ENCODE measurements at regions not wholly inside any gene's neighbourhood (a gene's known extent, or its start where the extent isn't known, plus 50 kb on each side); places are given as distances from the start of the nearest gene placed in this dataset.
"Not testable (repeated sequence)": the region's sequence is repeated elsewhere in the genome, so short reads cannot be mapped to it uniquely, and the experiment has no call there.

DNA sequence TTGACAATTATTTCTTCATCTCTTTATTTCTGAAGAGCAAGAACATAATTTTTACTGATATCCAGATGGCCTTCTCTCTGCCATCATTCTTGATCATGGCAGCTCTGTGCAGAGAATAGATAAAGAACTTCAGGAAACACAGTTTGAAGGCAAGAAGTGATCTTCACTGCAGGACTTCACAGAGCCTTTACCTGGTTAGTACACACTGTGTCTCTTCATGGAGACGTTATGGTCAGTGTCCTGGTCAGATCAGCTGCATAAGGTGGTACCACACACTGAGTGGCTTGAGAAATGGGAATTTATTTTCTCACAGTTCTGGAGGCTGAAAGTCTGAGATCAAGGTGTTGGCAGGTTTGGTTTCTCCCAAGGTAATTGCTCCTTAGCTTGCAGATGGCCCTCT lies 129.5 kb downstream of the UTP18 start:
- DNase-seq: no peak

DNA sequence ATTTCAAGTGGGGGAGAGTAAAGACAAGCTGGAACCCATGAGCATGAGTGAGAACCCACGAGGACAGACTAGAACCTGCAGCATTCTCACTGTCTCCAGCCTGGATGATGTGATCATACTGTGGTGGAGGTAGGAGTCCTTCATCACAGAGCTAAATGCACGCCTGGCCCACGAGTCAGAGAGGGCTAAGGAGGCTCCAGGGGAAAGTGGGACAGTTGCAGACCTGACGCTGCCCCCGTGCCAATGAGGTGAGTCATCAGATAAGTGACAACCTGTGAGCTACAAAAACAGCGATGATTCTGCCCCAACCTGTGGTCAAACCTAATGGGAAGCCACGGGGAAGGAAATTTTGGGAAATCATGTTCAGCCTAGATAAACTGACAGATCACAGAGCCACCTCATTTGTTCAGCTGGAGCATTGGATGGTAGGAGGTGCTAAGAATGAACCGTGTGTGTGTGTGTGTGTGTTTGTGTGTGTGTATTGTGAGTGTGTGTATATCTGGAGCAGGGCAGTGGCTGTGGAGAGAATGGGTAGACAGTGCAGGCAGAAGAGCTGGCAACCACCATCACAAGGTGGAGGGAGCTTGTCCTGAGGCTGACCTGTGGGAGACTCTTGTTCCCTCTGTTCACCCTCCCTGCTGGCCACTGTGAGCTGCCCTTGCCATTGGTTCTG lies 131.8 kb downstream of the UTP18 start:
- peak; percentile 55 for DNase-seq

DNA sequence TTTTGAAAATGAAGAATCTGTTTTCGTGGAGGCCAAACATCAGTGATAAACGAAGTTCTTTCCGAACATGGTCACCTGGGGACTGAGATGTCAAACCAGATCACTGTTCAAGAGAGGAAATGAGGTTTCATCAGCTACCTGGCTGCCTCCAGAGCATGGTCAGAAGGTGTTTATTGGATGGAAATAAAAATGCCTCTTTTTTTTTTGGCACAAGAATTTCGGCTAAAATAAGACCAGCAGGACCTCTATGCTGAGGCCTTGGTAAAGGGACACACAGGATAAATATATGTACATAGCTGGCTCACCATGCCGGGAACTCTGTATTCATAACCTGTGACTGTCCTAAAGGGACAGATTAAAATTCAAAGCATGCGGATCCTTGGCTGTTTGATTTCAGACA lies 135.3 kb downstream of the UTP18 start:
- DNase-seq: no peak

DNA sequence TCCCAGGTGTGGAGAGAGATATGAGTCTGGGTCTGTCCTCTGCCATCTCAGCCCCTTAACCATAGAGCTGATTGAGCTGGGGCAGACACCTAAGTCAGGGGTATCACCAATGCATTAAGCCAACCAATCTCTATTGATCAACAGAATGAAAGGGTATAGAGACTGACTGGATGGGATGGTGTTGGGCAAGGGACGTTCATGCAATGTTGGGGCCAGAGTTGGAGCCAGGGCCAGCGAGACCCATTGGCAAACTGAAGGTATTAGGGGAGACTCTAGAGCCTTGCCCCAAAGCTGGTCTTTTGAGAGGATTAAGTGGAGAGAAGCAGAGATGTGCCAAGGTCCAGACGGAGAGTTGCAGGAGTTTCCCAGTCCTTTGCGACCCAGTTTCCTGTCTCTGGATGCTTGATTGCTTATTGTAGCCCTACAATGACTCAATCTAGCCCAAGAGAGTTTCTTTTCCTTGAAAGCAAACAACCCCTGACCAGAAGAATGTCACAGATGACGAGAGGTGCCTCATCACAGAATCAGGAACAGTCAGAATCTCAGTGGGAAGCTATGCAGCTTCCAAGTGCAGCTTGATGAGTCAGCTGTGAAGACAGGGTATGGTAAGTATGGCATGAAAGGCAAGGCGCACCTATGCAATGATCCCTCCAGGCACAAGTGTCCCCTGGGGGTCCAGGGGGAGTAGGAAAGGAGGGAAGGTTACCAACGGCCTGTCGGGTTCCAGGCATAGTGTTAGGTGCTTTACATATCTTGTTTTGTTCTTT lies 137.2 kb downstream of the UTP18 start:
- DNase-seq: peak; percentile 59

DNA sequence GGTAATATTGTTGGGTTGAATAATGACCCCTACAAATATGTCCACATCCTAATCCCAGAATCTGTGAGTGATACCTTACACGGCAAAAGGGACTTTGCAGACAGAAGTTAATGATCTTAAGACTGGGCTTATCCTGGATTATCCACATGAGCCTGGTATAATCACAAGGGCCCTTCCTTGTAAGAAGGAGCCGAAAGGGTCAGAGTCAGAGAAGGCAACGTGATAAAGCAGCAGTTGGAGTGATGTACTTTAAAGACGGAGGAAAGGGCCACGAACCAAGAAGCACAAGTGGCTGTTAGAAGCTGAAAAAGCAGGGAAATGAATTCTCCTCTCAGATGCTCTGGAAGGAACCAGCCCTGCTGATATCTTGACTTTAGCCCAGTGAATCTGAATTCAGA lies 137.8 kb downstream of the UTP18 start:
- no peak for DNase-seq

DNA sequence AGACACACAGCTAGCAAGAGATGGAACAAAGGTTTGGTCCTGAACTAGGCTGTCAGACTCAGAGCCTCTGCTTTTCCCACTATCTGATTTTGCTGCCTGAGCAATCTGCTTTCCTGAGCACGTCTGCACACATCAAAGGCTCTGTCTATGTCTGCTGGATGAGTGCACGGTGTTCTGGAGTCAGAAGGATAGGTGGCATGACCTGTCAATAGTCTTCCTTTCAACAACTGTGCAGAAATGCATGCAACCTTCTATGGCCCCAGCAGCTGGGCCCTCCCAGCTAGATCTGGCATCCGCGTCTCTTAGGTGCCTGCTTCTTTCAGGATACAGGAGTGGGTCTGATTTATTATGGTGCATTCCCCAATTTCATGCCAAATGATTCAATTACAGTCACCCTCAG lies 138.3 kb downstream of the UTP18 start:
- DNase-seq: no peak

DNA sequence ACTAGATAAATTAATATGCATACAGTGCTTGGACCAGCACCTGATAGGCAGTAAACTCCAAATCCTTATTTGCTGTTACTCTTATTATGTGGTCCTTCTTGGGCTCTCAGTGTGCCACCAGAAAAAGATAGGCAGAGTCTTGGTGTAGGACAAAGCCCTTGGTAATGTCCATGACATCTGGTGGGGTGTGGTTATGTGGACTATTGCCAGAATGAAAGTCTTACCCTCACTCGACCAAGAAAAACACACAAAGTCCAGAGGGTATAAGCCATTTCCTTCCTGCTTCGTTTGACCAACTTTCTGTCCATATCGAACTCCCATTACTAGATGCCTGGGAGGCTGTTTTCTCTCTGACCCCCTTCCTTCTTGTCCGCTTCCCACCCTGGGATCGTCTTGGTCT lies 140.9 kb downstream of the UTP18 start:
- DNase-seq: no peak

DNA sequence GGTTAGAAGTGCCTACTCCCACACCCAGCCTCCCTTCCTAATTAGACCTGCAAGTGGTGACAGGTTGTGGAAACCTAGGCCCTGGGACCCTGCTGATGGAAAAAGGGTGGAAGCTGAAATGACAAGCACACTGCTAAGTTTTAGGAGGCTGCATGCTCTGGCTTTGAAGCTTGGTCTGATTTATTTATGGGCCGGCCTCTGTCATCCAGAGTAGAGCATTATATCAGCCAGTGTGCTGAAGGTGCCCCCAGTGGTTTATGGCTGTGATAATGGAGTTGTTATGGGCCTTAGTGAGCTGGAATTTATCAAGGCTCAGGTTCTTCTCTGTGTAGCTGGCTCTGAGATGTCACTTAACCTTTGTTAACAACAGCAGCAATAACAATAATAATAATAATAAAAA lies 142.6 kb downstream of the UTP18 start:
- no peak for DNase-seq

DNA sequence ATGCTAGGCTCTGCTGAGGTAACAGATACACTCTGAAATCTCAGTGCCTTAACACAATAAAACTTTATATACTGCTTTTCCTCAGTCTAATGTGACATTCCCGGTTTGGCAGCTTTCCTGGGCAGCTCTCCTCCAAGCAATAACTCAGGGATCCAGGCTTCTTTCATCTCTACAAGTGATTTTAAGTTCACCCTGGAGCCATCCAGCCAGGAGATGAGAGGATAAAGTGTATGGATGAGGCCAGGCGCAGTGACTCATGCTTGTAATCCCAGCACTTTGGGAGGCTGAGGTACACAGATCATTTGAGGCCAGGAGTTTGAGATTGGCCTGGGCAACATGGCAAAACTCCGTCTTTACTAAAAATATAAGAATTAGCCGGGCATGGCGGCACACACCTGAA lies 147.2 kb downstream of the UTP18 start:
- DNase-seq: no peak

DNA sequence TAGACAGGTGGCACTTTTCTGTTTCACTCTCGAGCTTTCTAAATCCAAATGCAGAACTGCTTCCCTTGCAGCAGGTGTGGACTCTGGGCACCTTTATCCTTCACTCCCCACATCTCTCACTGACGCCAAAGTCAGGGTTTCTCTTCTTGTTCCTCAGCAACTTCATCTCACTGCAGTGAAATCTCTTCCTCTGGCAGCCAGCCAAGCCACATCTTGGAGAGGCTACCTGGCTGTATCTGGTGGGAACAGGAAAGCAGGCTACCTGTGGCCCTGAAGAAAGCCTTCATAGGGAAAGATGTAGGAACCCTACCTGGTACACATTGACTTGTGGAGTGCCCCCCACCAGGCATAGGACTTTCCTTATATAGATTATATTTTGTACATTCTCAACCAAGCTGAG lies 159.1 kb downstream of the UTP18 start:
- no peak for DNase-seq

DNA sequence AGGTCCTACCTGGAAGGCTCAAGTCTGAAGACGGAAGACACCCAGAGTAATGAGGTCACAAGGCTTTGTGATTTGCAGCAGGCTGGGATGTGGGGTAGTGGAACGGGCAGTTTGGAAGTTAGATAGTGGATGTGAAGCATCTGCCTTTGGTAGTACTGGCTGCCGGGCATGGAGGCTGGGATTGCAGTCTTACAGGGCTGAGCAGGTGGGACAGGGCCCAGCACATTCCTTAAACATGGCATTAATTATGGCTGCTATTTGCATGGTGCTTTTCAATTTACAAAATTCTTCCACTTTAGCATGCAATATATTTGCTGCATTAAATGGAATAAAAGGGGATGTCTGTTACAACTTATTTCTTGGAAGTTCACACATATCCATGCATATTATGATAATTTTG lies 161.2 kb downstream of the UTP18 start:
- DNase-seq: no peak

DNA sequence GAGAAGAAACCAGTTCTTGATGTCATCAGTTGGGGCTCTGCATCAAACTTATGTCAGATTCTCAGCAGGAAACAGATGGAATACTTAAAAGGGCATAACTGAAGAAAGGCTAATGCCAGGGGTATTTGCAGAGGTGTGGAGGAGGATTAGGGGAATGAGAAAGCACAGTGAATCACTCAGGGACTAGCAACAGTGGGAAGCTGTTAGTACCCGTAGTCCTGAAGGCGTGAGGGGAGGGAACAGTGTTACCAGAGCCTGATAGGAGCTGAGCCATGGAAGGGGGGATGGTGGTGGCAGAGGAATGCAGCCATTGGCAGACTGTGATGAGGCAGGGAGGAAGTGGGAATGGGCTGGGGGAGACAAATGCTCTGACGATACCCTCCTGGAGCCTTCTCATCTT lies 162.3 kb downstream of the UTP18 start:
- DNase-seq: no peak

DNA sequence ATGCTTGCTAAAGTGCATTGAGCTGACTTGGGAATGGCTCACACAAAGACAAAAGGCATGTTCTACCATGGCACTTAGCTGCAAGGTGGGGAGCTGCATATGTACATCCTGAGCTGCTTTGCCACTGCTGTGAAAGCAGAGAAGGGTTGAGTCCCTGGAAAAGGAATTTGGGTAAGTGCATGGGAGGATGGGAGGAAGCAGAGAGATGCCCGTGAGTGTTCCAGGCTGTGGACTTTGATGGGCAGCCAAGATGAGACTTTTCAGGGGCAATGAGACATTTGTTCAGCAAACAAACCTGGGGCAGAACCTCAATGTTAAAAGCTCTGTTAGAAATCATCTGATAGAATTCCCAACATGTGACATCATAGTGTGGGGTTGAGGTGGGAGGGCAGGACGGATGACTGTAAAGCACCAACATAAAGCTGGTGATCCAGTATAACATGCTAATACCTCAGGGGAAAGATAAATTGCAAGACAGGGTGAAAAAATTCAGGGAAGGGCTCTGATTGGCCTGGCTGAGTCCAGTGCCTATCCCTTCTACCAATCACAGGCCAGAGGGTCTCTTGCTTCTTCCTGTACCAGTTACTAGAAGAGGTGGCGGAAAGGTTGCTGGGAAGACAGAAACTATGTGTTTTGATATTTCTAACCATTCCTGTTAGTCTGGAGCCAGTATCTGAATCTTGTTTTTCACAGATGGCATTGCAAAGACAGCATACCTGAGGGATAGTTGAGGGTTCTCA lies 163.2 kb downstream of the UTP18 start:
- no peak for DNase-seq

DNA sequence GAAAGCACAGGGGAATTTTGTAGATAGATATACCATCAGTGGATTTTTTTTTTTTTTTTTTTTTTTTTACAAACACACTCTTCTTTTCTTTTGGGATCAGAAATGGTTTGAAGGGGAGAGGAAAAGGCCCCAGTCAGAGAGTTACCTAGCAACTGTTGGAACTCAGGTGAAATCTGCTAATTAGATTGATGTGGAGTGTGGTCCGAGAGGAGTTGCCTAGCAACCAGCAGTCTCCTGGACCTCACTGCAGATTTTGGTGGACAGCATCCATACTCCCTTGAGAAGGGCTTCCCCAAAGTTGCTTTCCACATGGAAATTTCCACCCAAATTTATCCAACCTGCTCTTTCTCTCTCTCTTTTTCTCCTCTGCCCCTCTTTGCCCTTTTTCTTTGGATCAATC lies 165.4 kb downstream of the UTP18 start:
- no peak for DNase-seq

DNA sequence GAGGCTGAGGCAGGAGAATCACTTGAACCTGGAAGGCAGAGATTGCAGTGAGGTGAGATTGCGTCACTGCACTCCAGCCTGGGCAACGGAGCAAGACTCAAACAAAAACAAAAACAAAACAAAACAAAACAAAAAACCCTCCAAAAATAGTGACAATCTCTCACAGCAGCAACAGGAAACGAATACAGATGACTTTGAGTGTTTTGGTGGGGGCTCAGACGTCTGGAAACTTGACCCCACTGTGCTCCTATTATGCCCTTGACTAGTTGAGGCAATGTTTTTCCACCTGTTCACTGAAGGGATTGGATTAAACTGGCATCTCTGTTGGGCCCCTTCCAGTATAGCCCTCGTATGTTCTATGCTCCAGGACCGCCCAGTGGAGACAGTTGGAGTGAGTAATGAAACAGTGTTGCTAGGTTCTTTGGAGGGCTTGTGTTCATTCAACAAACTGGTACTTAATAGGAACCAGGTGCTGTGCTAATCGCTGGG lies 167.0 kb downstream of the UTP18 start:
- no peak for DNase-seq

DNA sequence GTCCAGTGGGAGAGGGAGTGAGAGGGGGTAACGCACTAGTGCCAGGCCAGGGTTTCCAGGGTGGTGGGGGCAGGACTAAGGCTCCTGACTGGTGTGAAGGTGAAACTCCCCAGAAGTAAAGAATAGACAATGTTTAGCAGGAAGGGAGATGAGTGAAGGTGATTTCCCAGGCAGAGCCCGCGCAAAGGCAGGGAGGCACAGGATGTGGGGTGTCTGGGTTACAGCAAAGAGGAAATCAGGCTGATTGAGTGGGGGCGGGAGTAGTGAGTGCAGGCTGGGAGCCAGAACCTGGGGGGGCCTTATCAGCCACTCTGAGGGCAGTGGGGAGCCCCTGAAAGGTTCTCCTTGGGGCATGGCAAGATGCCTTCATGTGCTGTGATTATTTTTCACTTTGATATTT lies 167.5 kb downstream of the UTP18 start:
- no peak for DNase-seq

DNA sequence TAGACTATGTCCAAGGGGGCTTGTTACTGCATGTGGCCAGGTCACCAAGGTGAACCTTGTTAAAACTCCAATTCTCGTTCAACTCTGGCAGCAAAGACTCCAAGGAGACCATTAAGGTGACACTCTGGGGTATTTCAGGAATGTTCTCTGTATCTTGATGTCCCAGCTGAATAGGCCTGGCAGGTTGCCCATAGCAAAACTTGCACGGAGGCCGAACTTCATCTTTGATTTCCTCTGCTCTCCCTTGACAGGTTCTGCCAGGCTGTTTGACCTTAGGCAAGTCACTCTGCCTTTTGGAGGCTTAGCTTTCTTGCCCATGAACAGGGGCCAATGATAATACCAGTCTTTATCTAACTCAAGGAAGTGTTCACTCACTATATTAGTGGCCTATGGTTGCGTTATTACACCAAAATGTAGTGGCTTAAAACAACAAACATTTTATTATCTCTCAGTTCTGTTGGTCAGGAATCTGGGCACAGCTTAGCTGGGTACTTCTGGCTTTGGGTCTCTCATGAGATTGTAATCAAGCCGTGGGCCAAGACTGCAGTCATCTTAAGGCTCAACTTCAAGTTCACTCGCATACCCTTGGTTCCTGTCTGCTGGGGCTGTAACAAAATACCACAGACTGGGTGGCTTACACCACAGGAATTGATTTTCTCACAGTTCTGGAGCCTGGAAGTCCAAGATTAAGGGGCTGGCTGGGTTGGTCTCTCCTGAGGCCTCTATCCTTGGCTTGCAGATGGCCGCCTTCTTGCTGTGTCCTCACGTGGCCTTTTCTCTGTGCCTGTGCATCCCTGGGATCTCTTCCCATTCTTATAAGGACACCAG lies 168.5 kb downstream of the UTP18 start:
- no peak for DNase-seq

DNA sequence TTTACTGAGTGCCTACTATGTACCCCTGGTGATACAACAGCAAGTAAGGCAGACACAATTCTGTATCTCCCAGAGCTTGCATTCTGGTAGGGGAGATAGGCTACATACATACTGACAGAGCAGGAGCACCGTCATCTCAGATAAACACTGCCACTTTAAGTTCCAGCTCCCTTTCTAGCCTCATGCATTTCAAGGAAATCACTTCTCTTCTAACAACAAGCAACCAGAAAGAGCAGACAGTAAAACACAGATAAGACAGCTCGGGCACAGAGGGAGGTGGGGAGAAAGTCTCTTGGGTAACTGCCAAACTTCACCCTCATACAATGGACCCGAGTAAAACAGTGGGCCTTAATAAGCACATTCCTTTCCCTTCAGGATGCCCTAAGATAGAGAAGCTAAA lies 169.6 kb downstream of the UTP18 start:
- not testable (repeated sequence) for DNase-seq

DNA sequence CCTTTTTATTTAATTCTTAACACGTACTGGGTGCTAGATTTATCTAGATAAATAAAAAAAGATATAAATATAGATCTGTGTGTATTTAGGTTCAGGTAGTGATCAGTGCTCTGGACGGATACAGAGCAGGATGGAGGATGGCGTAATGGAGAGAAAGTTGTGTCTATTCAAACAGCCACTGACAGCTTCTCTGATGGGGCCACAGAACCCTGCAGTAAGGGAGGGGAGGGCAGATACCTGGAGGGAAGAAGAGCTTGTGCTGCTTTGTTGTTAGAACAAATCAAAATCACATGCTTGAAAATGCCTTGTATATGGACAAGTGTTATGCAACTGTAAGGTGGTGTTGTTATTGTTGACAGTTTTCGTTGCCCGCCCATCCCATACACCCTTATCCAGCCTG lies 170.2 kb downstream of the UTP18 start:
- no peak for DNase-seq

DNA sequence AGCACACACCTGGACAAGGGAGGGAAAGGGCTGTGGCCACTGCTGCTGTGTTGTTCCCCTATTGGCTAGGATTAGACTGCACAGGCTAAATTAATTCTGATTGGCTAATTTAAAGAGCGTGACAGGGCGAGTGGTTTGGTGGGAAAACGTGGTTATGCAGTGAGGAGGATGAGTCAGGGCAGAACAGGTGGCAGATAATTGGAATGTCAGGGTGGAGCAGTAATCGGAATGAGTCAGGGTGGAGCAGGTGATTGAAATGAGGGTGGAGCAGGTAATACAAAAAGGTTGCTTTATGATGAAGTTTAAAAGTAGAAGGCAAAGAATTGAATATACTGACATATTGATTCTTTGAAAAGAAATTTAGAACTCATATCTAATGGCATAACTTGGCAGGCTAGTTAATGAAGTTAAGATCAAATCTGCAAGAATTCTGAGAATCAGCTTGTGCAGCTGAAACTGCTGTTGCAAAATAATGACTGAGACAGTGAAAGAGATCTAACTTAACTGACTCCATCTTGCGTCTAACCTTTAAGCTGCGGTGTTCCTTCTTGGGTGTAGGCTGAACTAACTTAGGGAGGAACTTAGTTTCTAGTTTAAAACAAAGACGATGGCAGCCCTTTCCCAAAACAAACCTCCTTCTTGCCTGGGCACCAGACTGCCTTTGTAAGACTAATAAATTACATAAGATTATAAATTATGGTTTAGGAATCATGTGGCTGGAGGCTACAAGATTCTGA lies 174.3 kb downstream of the UTP18 start:
- no peak for DNase-seq

DNA sequence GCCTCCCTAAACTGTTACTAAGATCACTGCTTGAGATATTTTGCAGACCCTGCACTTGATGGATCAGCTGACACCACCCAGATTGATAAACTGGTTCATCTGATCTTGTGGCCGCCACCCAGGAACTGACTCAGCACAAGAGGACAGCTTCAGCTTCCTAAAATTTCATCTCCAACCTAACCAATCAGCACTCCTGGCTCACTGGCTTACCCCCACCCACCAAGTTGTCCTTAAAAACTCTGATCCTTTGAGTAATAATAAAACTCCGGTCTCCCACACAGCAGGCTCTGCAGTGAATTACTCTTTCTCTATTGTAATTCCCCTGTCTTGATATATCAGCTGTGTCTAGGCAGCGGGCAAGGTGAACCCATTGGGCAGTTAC lies 174.8 kb downstream of the UTP18 start:
- DNase-seq: no peak

DNA sequence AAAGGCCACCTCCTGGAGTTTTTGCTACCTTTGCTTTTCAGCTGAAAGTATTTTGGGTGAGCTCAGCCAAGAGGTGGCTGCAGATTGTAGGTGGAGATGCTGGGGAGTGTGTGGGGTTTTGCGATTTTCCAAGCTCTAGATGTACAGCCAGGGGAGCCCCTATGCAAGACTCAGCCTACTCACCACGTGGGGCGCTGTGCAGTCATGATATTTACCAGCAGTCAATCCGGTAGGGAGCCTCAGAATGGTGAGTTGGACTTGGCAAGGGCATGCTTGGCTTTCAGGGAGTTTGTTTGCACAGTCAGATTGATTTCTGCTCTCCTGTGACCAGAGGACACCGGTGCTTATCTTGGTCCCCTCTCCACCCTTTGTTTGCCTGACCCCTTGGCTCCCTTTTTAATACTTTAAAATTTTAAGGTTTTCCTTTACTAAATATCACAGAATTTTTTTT lies 175.3 kb downstream of the UTP18 start:
- DNase-seq: no peak
